ENCODE measurements at regions not wholly inside any gene's neighbourhood (a gene's known extent, or its start where the extent isn't known, plus 50 kb on each side); places are given as distances from the start of the nearest gene placed in this dataset.

DNA sequence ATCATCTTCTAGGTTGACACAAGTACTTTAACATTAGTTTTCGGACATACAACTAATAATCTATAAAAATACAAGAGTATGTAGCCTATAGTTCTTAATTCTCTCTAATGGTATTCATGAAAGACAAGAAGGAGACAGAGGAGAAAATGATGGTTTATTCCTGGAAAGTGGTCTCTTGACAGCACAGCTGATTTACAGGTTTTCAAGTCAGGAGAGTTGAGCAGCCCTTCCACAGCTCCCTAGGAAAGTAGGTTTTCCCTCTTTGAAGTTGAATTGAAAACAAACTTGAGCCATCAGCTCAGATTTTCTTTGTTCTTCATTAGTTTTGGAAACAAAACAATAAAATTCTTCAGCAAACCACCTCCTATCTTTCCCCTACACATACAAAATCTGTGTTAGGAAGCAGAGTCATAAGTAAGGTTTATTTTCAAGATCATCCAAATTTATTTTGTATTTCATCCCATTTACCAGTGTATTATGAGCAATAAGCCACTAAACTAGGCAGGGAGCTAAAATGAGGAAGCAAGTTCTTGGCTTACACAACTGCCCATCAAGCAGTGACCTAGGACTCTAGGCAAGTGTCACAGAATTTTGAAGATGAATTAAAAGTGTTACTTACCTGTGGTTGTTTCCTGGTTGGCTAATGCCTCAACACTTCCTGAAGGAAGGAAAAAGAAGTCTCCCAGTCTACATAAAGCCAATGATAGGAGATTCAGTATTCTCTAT, 357.0 kb downstream of the BCAT1 start (continued):
- TF ChIP-seq, protein P1, sequence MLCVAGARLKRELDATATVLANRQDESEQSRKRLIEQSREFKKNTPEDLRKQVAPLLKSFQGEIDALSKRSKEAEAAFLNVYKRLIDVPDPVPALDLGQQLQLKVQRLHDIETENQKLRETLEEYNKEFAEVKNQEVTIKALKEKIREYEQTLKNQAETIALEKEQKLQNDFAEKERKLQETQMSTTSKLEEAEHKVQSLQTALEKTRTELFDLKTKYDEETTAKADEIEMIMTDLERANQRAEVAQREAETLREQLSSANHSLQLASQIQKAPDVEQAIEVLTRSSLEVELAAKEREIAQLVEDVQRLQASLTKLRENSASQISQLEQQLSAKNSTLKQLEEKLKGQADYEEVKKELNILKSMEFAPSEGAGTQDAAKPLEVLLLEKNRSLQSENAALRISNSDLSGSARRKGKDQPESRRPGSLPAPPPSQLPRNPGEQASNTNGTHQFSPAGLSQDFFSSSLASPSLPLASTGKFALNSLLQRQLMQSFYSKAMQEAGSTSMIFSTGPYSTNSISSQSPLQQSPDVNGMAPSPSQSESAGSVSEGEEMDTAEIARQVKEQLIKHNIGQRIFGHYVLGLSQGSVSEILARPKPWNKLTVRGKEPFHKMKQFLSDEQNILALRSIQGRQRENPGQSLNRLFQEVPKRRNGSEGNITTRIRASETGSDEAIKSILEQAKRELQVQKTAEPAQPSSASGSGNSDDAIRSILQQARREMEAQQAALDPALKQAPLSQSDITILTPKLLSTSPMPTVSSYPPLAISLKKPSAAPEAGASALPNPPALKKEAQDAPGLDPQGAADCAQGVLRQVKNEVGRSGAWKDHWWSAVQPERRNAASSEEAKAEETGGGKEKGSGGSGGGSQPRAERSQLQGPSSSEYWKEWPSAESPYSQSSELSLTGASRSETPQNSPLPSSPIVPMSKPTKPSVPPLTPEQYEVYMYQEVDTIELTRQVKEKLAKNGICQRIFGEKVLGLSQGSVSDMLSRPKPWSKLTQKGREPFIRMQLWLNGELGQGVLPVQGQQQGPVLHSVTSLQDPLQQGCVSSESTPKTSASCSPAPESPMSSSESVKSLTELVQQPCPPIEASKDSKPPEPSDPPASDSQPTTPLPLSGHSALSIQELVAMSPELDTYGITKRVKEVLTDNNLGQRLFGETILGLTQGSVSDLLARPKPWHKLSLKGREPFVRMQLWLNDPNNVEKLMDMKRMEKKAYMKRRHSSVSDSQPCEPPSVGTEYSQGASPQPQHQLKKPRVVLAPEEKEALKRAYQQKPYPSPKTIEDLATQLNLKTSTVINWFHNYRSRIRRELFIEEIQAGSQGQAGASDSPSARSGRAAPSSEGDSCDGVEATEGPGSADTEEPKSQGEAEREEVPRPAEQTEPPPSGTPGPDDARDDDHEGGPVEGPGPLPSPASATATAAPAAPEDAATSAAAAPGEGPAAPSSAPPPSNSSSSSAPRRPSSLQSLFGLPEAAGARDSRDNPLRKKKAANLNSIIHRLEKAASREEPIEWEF (CRISPR knock-in tag; IDR thresholded peaks at IDR 0.05) = no peak
- TF ChIP-seq VEZF1 (CRISPR knock-in tag; IDR thresholded peaks at IDR 0.05) = no peak
- no peak for TF ChIP-seq CCNT2 (IDR thresholded peaks at IDR 0.05; ENCODE audit: borderline replicate concordance, extremely low read depth, insufficient read length, low read depth, low read length)
